T-cell (primary cell): ENCODE measurements at regions not wholly inside any gene's neighbourhood (a gene's known extent, or its start where the extent isn't known, plus 50 kb on each side); places are given as distances from the start of the nearest gene placed in this dataset.

ENCODE experiments used
- ATAC-seq, 4 experiments: fragments of 200-7000 bp in 3 of 4; fragments of 150-1000 bp in 1 of 4; cut with Tn5 transposase; replicated peaks in 1 of 4; 1 replicate in 3 of 4; 2 replicates in 1 of 4; pipeline ENCODE4 v1.10.0; 2021; ENCODE audit warnings: moderate library complexity in 3 of 4, mild to moderate bottlenecking in 2 of 4, moderate number of reproducible peaks in 1 of 4
- CTCF ChIA-PET, 2 donors: fragments of 300-600 bp; sonication (Branson Sonifier 250); formaldehyde crosslinking; loops; one replicate each; lab custom pipeline; 2022; ENCODE audit warnings: antibody characterized with exemption in 2 of 2; lab: Charles Lee
- POLR2A ChIA-PET, 2 donors: fragments of 300-600 bp; sonication (Branson Sonifier 250); formaldehyde crosslinking; loops; one replicate each; lab custom pipeline; 2022; ENCODE audit warnings: antibody characterized with exemption in 2 of 2; lab: Charles Lee
- DNase-seq, 35 experiments: peaks; one replicate each; pipeline versions ENCODE4 v3.0.0 to v3.0.0-alpha.2; 2013 to 2023
- H3K27ac ChIP-seq: one replicate; pipeline ENCODE4 v1.5.1; 2013; ENCODE audit warnings: low read length
- H3K27me3 ChIP-seq, 2 experiments: replicated peaks in 1 of 2; 1 replicate in 1 of 2; 2 replicates in 1 of 2; pipeline versions ENCODE4 v1.6.1 to v1.7.0; 2013; ENCODE audit warnings: low read length in 1 of 2, mixed read lengths in 1 of 2; ENCODE audit not compliant: control insufficient read depth in 2 of 2, insufficient read depth in 2 of 2; ENCODE audit errors: extremely low read depth in 1 of 2
- H3K36me3 ChIP-seq, 2 donors: 1 replicate in 1 of 2; 2 replicates in 1 of 2; pipeline versions ENCODE4 v1.6.1 to v1.7.0; 2013; ENCODE audit warnings: low read length in 1 of 2; ENCODE audit not compliant: control insufficient read depth in 2 of 2, insufficient read depth in 1 of 2; ENCODE audit errors: extremely low read depth in 1 of 2
- H3K4me1 ChIP-seq, 2 experiments: 1 replicate in 1 of 2; 2 replicates in 1 of 2; pipeline versions ENCODE4 v1.6.1 to v1.7.0; 2013; ENCODE audit warnings: low read length in 2 of 2, mixed read lengths in 1 of 2; ENCODE audit not compliant: insufficient read depth in 2 of 2, control insufficient read depth in 1 of 2; ENCODE audit errors: extremely low read depth in 1 of 2
- H3K4me3 ChIP-seq, 2 donors: 1 replicate in 1 of 2; 2 replicates in 1 of 2; pipeline versions ENCODE4 v1.5.1 to v1.7.0; 2013; ENCODE audit warnings: mild to moderate bottlenecking in 2 of 2, low read length in 1 of 2, moderate library complexity in 1 of 2; ENCODE audit not compliant: control insufficient read depth in 1 of 2; ENCODE audit errors: extremely low read depth in 1 of 2
- H3K9me3 ChIP-seq: 2 replicates; pipeline ENCODE4 v1.7.0; 2013
- H3K27ac Mint-ChIP-seq, 2 donors: one replicate each; pipeline ENCODE4 v1.8.0; 2020 to 2021; ENCODE audit warnings: mild to moderate bottlenecking in 2 of 2, mixed read lengths in 2 of 2
- H3K27me3 Mint-ChIP-seq, 2 donors: one replicate each; pipeline ENCODE4 v1.8.0; 2021 to 2022; ENCODE audit warnings: mixed read lengths in 2 of 2
- H3K36me3 Mint-ChIP-seq: one replicate; pipeline ENCODE4 v1.8.0; 2021; ENCODE audit warnings: mixed read lengths
- H3K4me1 Mint-ChIP-seq, 3 donors: one replicate each; pipeline ENCODE4 v1.8.0; 2020 to 2022; ENCODE audit warnings: mixed read lengths in 3 of 3, mild to moderate bottlenecking in 1 of 3
- H3K4me3 Mint-ChIP-seq, 3 donors: one replicate each; pipeline ENCODE4 v1.8.0; 2020 to 2022; ENCODE audit warnings: mild to moderate bottlenecking in 3 of 3, mixed read lengths in 3 of 3, moderate library complexity in 3 of 3
- H3K9me3 Mint-ChIP-seq, 3 donors: one replicate each; pipeline ENCODE4 v1.8.0; 2020 to 2022; ENCODE audit warnings: mixed read lengths in 3 of 3
- WGBS: methylation state at CpG from one replicate; pipeline ENCODE4 v1.1.5; 2013; ENCODE audit warnings: missing lambda C conversion rate; ENCODE audit not compliant: insufficient coverage; 5-methylcytosine and 5-hydroxymethylcytosine counted together

- H3K4me1 ChIP-seq, result no peaks in the 10 kb centered on the region
- H3K27ac ChIP-seq, result no peak overlapping the region
- Mint-ChIP-seq H3K27ac (no peak overlapping the region), H3K36me3 (no peaks in the 10 kb centered on the region), H3K4me3 (no peak overlapping the region), H3K9me3 (peaks cover 3 to 22% (median 5%) of the 10 kb centered on the region in 3 donors), H3K27me3 (no peaks in the 10 kb centered on the region), H3K4me1 (no peaks in the 10 kb centered on the region)
- ChIA-PET CTCF (no interaction called here), POLR2A (no interaction called here)
- ATAC-seq, result no peak
- H3K4me3 ChIP-seq, result no peak overlapping the region
- H3K27me3 ChIP-seq, result no peaks in the 10 kb centered on the region
- no peak for DNase-seq
- H3K36me3 ChIP-seq, result no peaks in the 10 kb centered on the region
- 88% methylated on average over 2 of the region's 3 CpGs for WGBS
- H3K9me3 ChIP-seq, result no peaks in the 10 kb centered on the region
These were observed 582.4 kb downstream of the PLA2G4A start for GRCh38 chr1:187411118-187411517.

DNA sequence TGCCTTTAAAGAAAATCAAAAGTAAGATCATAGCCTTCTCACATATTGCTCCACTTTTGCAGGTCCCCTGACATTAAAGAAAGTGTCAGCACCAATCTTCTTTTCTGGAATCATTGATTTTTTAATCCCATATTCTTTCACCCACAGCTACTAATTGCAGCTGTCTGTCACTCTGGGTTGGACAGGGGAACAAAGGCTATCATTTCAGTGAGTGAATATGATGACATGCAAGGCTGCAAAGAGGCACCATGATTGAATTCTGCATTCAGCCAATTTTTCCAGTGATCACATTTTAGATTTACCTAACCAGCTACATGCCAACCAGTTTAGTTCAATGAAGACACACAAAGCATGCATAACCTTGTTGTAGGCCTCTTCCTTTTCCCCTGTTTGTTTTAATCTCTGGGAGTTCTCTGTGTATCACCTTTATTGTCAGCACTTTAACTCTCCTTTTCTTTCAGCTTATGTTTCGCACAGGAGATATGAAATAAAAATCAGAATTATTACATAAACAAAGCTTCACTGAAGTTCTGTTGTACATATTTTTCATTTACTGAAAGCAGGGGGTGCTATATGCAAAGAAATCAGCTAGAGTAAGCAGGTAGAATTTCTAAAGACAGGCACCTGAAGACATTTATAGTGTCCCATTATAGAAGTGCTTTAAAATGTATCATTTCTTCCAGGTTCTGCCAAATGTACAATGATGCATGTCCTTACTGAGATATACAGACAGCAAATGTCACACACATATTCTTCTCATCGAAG lies 584.8 kb downstream of the PLA2G4A start:
- Histone ChIP-seq H3K36me3 (no peaks in the 10 kb centered on the region), H3K9me3 (no peaks in the 10 kb centered on the region), H3K4me1 (no peaks in the 10 kb centered on the region), H3K4me3 (no peak overlapping the region), H3K27ac (no peak overlapping the region), H3K27me3 (no peaks in the 10 kb centered on the region)
- H3K27ac Mint-ChIP-seq, result no peak overlapping the region
- ATAC-seq (no peak), DNase-seq (no peak)
- WGBS, result no CpG with 5 or more reads among the region's 2 CpGs
- ChIA-PET CTCF (no interaction called here), POLR2A (no interaction called here)
- peaks cover 0 to 15% (median 3%) of the 10 kb centered on the region in 3 donors for H3K9me3 Mint-ChIP-seq
- H3K4me1 Mint-ChIP-seq, result no peaks in the 10 kb centered on the region
- H3K36me3 Mint-ChIP-seq, result no peaks in the 10 kb centered on the region
- H3K4me3 Mint-ChIP-seq, result no peak overlapping the region
- no peaks in the 10 kb centered on the region for H3K27me3 Mint-ChIP-seq

DNA sequence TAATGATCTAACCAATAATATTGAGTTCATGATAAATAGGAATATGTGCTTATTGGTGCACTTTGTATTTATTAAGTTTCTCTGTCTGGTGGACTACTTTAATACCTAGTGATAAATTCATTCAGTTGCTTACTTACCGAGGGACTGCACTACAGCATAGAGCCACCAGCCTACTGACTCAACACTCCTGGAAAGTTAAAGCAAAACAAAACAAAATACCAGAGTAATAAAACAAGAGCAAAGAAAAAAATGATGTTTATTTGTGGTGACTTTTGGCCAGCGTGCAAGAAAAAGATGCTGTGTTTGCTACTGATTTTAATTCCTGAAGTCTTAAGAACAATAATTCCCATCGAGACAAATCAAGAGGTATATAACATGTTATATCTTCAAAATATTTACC lies 586.3 kb downstream of the PLA2G4A start:
- POLR2A ChIA-PET, result no interaction called here

DNA sequence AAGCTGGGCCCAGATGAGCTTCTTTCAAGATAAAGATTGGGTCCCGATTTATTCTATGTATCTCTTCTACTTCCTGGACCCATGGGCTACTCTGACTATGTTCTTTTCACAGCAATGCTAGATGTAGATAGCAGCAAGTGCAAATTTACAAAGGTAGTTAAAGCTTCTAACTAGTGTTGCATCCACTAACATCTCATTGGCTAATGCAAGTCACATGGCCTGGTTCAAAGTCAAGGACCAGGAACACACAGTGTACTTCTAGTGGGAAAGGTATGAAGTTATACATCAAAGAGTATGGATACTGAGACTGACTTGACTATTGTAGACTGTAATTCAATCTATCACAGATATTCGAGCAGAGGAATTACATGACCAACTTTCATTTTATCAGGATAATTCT lies 588.8 kb downstream of the PLA2G4A start:
- no peak overlapping the region for H3K27ac Mint-ChIP-seq
- H3K4me1 Mint-ChIP-seq, result no peaks in the 10 kb centered on the region
- ChIA-PET CTCF (no interaction called here), POLR2A (no interaction called here)
- no peak overlapping the region for H3K4me3 Mint-ChIP-seq
- no peaks in the 10 kb centered on the region for H3K27me3 ChIP-seq
- no peaks in the 10 kb centered on the region for H3K36me3 ChIP-seq
- H3K4me3 ChIP-seq, result no peak overlapping the region
- H3K27ac ChIP-seq, result no peak overlapping the region
- DNase-seq (no peak), ATAC-seq (no peak)
- peaks cover 0 to 3% (median 0%) of the 10 kb centered on the region in 3 donors for H3K9me3 Mint-ChIP-seq
- no peaks in the 10 kb centered on the region for H3K27me3 Mint-ChIP-seq
- no CpG with 5 or more reads among the region's 2 CpGs for WGBS
- H3K4me1 ChIP-seq, result no peaks in the 10 kb centered on the region
- H3K9me3 ChIP-seq, result no peaks in the 10 kb centered on the region
- H3K36me3 Mint-ChIP-seq, result no peaks in the 10 kb centered on the region

More for the DNA sequence above, 586.3 kb downstream of the PLA2G4A start:
- DNase-seq, result no peak
- Mint-ChIP-seq H3K27ac (no peak overlapping the region), H3K36me3 (no peaks in the 10 kb centered on the region), H3K9me3 (peaks cover 0 to 8% (median 3%) of the 10 kb centered on the region in 3 donors), H3K4me3 (no peak overlapping the region), H3K27me3 (no peaks in the 10 kb centered on the region), H3K4me1 (no peaks in the 10 kb centered on the region)
- Histone ChIP-seq H3K4me3 (no peak overlapping the region), H3K27me3 (no peaks in the 10 kb centered on the region), H3K27ac (no peak overlapping the region), H3K36me3 (no peaks in the 10 kb centered on the region), H3K4me1 (no peaks in the 10 kb centered on the region), H3K9me3 (no peaks in the 10 kb centered on the region)
- no peak for ATAC-seq
- WGBS, result no CpG with 5 or more reads among the region's 3 CpGs
- CTCF ChIA-PET, result no interaction called here

DNA sequence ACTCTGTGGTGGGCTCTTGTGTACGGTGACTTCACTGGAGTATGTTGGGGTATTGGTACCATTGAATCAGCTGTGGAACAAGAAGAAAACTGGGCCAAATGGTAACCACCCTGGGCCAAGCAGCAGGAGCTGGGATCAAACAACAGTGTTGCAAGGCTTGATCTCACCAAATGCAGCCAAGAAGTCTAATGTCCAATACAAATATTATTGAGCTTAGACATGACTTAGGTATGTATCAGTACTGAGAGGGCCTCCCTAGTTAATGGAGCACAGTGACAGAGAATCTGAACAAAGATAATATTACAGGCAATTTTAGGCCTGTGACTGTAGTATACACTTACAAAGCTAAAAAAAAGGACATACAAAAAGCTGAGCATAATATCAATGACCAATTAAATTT lies 604.8 kb downstream of the PLA2G4A start:
- H3K9me3 Mint-ChIP-seq, result peaks cover 0 to 4% (median 4%) of the 10 kb centered on the region in 3 donors
- H3K9me3 ChIP-seq, result no peaks in the 10 kb centered on the region
- ChIA-PET CTCF (no interaction called here), POLR2A (no interaction called here)
- H3K27ac Mint-ChIP-seq, result no peak overlapping the region
- no peaks in the 10 kb centered on the region for H3K4me1 ChIP-seq
- no peaks in the 10 kb centered on the region for H3K36me3 Mint-ChIP-seq
- H3K27me3 ChIP-seq, result no peaks in the 10 kb centered on the region
- WGBS, result no CpG with 5 or more reads among the region's 1 CpG
- H3K36me3 ChIP-seq, result no peaks in the 10 kb centered on the region
- no peak overlapping the region for H3K27ac ChIP-seq
- no peak overlapping the region for H3K4me3 ChIP-seq
- no peak overlapping the region for H3K4me3 Mint-ChIP-seq
- H3K4me1 Mint-ChIP-seq, result no peaks in the 10 kb centered on the region
- DNase-seq, result no peak
- H3K27me3 Mint-ChIP-seq, result no peaks in the 10 kb centered on the region
- no peak for ATAC-seq

DNA sequence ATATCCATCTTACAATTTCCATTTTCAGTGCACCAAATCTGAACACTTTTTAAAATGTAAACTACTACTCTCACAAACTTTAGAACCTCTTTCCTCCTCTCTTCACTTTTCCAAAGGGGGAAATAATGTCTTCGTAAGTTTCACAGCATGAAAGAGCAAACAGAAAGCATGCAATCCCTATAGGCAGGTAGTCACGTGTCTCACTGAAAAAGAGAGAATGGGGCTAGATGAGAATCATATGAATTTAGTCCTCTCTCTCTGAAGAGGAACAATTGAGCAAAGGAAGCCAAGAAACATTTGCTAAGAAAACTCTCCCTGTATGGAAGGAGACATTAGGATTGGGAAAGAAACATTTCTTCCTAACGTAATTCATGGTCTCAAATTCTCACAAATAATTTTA lies 613.9 kb downstream of the PLA2G4A start:
- H3K4me1 Mint-ChIP-seq, result no peaks in the 10 kb centered on the region
- H3K4me1 ChIP-seq, result no peaks in the 10 kb centered on the region
- no CpG with 5 or more reads among the region's 3 CpGs for WGBS
- no peak for DNase-seq
- H3K4me3 Mint-ChIP-seq, result no peak overlapping the region
- H3K36me3 Mint-ChIP-seq, result no peaks in the 10 kb centered on the region
- H3K27ac Mint-ChIP-seq, result no peak overlapping the region
- peaks cover 0 to 8% (median 7%) of the 10 kb centered on the region in 3 donors for H3K9me3 Mint-ChIP-seq
- no peaks in the 10 kb centered on the region for H3K27me3 Mint-ChIP-seq
- no peak overlapping the region for H3K27ac ChIP-seq
- POLR2A ChIA-PET, result no interaction called here
- no peaks in the 10 kb centered on the region for H3K9me3 ChIP-seq
- CTCF ChIA-PET, result no interaction called here
- H3K27me3 ChIP-seq, result no peaks in the 10 kb centered on the region
- H3K36me3 ChIP-seq, result no peaks in the 10 kb centered on the region
- no peak for ATAC-seq
- no peak overlapping the region for H3K4me3 ChIP-seq
